Activated T-cell treated with anti-CD3 and anti-CD28 coated beads for 48 hours (primary cell): ENCODE measurements at regions not wholly inside any gene's neighbourhood (a gene's known extent, or its start where the extent isn't known, plus 50 kb on each side); places are given as distances from the start of the nearest gene placed in this dataset.
"Not testable (repeated sequence)": the region's sequence is repeated elsewhere in the genome, so short reads cannot be mapped to it uniquely, and the experiment has no call there.

Experiments used
- DNase-seq: peaks from one replicate; pipeline ENCODE4 v3.0.0-alpha.2; 2020; ENCODE audit warnings: low read depth

DNA sequence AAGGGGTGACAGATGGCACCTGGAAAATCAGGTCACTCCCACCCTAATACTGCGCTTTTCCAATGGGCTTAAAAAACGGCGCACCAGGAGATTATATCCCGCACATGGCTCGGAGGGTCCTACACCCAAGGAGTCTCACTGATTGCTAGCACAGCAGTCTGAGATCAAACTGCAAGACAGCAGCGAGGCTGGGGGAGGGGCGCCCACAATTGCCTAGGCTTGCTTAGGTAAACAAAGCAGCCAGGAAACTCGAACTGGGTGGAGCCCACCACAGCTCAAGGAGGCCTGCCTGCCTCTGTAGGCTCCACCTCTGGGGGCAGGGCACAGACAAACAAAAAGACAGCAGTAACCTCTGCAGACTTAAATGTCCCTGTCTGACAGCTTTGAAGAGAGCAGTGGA is 205.7 kb upstream of the HTR1E start:
- not testable (repeated sequence) for DNase-seq

DNA sequence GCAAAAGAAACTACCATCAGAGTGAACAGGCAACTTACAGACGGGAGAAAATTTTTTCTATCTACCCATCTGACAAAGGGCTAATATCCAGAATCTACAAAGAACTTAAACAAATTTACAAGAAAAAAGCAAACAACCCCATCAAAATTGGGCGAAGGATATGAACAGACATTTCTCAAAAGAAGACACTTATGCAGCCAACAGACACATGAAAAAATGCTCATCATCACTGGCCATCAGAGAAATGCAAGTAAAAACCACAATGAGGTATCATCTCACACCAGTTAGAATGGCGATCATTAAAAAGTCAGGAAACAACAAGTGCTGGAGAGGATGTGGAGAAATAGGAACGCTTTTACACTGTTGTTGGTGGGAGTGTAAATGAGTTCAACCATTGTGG is 206.6 kb upstream of the HTR1E start:
- not testable (repeated sequence) for DNase-seq

- no peak for DNase-seq
Observed at GRCh38 chr6:86730216-86730615, 207.1 kb upstream of the HTR1E start.

DNA sequence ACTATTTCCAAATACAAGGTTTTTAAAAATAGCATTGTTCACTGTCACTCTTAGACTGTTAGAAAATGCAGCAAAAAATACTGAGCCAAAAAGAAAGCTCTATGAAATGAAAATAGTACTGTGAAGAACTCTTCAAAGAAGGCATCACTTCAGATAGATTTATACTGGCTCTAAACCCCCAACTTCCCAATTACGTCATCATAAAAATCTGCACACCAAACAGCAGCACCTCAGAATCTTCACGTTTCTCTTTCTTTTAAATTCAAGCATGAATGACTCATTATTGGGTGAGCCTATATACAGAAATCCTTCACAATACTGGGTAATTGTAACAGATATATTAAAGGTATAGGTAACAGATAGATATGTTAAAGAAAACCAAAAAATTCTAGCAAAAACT is 208.4 kb upstream of the HTR1E start:
- DNase-seq, result no peak

DNA sequence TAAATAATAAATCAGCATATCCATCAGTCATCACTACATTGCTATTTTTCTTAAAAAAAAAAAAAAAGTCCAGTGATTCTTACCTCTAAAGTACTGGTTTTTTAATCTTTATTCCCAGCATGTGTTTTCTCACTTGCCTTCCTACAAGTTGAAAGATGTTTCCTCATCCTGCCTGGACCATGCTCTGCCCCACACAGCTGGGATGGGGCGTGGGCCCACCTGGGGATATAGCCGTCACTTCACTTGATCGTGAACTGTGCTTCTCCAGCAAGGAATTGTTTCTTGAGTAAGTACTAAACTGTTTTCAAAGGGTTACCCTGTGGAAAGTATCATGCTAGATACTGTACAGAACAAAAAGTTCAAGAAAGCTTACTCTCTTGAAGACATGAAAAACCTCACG is 212.6 kb upstream of the HTR1E start:
- no peak for DNase-seq

DNA sequence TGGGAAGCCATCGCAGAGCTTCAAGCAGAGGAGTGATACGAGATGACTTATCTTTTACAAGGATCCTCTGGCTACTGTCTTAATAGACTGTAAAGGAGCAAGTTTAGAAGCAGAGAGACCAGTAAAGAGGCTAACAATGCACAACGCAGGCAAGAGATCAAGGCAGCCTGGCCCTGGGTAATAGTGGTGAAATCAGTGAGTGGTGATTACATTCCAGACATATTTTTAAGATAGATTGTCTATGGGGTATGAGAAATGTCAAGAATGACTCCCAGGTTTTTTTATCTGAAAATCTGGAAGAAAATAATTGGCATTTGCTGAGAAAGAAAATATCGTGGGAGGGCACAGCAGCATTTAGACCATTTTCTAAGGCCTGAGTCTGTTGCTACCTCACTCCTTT is 213.6 kb upstream of the HTR1E start:
- no peak for DNase-seq

- no peak for DNase-seq
Observed at GRCh38 chr6:86723151-86723550, 214.2 kb upstream of the HTR1E start.

GRCh38 chr6:86722131-86722530 is 215.2 kb upstream of the HTR1E start:
- no peak for DNase-seq

DNA sequence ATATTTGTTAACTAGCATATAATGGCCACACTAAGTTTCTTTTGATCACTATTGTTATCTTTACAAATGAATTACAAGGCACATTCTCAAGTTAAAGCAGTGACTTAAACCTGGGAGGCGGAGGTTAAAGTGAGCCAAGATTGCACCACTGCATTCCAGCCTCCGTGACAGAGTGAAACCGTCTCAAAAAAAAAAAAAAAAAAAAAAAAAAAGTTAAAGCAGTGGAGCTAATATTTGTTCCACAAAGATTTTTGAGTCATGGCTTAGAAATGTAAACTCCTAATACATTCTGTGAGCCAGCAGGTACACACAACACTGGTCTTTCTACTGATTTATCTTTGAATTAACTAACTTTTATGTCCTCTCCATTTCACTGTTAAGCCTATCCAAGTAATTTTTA is 221.7 kb upstream of the HTR1E start:
- DNase-seq, result no peak

GRCh38 chr6:86712039-86712438 is 225.3 kb upstream of the HTR1E start:
- no peak for DNase-seq

DNA sequence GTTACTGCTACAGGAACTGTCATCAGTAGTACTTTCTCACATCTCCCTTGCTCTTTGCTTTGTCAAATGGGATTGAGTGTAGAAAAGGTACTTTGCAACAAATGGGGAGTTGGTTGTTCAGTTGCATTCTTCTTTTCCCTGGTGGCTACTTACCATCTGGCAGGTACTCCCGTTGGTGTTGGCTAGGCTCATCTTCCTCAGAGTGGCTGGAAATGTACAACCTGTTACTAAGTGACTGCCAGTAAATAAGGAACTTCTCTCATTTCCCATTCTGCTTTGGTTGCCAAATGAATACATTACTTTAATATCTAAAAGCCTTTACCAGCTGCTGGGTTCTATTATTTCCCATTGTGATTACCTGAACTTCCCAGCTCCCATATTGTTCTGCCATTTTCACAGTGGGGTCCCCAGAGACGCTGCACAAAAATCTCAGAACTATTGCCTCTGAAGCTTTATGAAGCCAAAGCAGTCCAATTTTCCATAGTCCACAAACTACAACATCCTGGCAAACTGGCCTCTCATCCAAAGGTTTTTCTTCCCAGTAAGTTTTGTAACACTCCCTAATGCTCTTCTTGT is 229.7 kb upstream of the HTR1E start:
- no peak for DNase-seq

GRCh38 chr6:86706449-86706848 is 230.9 kb upstream of the HTR1E start:
- no peak for DNase-seq

DNA sequence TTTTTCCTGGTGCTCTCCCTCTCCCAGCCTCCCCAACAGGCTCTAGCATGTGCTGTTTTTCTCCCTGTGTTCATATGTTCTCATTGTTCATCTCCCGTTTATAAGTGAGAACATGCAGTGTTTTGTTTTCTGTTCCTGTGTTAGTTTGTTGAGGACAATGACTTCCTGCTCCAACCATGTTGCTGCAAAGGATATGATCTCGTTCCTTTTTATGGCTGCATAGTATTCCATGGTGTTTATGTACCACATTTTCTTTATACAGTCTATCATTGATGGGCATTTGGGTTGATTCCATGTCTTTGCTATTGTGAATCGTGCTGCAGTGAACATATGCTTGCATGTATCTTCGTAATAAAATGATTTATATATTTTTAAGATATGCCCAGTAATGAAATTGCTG is 236.1 kb upstream of the HTR1E start:
- DNase-seq, result not testable (repeated sequence)

GRCh38 chr6:86686496-86686895 is 250.8 kb upstream of the HTR1E start:
- no peak for DNase-seq

GRCh38 chr6:86685230-86685797 is 252.0 kb upstream of the HTR1E start:
- DNase-seq, result no peak

- DNase-seq, result no peak
Observed at GRCh38 chr6:86683132-86683908, 254.0 kb upstream of the HTR1E start.

GRCh38 chr6:86682297-86682696 is 255.0 kb upstream of the HTR1E start:
- DNase-seq, result no peak

GRCh38 chr6:86681140-86681539 is 256.2 kb upstream of the HTR1E start:
- not testable (repeated sequence) for DNase-seq

DNA sequence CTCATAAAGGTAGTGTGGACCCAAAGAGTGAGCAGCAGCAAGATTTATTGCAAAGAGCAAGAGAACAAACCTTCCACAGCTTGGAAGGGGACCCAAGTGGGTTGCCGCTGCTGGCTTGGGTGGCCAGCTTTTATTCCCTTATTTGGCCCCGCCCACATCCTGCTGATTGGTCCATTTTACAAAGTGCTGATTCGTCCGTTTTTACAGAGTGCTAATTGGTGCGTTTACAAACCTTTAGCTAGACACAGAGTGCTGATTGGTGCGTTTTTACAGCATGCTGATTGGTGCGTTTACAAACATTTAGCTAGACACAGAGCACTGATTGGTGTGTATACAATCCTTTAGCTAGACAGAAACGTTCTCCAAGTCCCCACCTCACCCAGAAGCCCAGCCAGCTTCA is 265.2 kb upstream of the HTR1E start:
- DNase-seq, result not testable (repeated sequence)

- DNase-seq, result no peak
Observed at GRCh38 chr6:86657192-86657591, 280.1 kb upstream of the HTR1E start.

DNA sequence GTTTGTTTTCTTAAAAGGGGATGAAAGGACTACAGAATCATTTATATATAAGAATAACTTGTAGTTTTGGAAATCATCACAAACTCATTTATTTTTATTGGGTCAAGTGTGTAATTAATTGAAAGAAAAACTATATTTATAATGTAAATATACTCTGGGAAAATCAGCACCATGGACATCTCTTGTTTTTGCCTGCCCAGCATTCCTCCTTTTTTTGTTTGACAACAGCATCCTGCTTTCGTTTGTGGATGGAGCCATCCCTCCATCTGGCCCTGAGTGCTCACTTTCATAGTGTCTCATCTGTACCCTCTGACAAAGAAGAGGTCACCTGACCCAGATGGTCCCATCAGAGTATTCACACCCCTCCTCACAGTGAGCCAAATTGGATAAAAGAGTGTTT is 308.2 kb upstream of the HTR1E start:
- no peak for DNase-seq

- DNase-seq, result no peak
Observed at GRCh38 chr6:86619428-86619827, 317.9 kb upstream of the HTR1E start.

- no peak for DNase-seq
Observed at GRCh38 chr6:86615299-86615698, 322.0 kb upstream of the HTR1E start.
